HFFc6 (cell line): ENCODE measurements at regions not wholly inside any gene's neighbourhood (a gene's known extent, or its start where the extent isn't known, plus 50 kb on each side); places are given as distances from the start of the nearest gene placed in this dataset.

Experiments
- DNase-seq: peaks from one replicate; pipeline ENCODE4 v3.0.0-alpha.2; 2018
- H3K27ac Mint-ChIP-seq: 2 replicates; pipeline ENCODE4 v1.8.0; 2020; ENCODE audit warnings: mild to moderate bottlenecking, mixed read lengths
- H3K27me3 Mint-ChIP-seq: 2 replicates; pipeline ENCODE4 v1.8.0; 2021; ENCODE audit warnings: mild to moderate bottlenecking, moderate library complexity, mixed read lengths; ENCODE audit not compliant: insufficient read depth
- H3K36me3 Mint-ChIP-seq: 2 replicates; pipeline ENCODE4 v1.8.0; 2021; ENCODE audit warnings: low read depth, mixed read lengths
- H3K4me1 Mint-ChIP-seq: 2 replicates; pipeline ENCODE4 v1.8.0; 2020; ENCODE audit warnings: low read depth, mixed read lengths
- H3K4me3 Mint-ChIP-seq: 2 replicates; pipeline ENCODE4 v1.8.0; 2020; ENCODE audit warnings: mild to moderate bottlenecking, moderate library complexity, mixed read lengths
- H3K9me3 Mint-ChIP-seq: 2 replicates; pipeline ENCODE4 v1.8.0; 2020; ENCODE audit warnings: mild to moderate bottlenecking, mixed read lengths
- TF ChIP-seq, protein P1 (sequence below): fragments of 200-600 bp; sonication (generic); IDR thresholded peaks from 2 replicates; pipeline ENCODE4 v1.5.0; 2021; ENCODE audit warnings: antibody characterized with exemption, mild to moderate bottlenecking

DNA sequence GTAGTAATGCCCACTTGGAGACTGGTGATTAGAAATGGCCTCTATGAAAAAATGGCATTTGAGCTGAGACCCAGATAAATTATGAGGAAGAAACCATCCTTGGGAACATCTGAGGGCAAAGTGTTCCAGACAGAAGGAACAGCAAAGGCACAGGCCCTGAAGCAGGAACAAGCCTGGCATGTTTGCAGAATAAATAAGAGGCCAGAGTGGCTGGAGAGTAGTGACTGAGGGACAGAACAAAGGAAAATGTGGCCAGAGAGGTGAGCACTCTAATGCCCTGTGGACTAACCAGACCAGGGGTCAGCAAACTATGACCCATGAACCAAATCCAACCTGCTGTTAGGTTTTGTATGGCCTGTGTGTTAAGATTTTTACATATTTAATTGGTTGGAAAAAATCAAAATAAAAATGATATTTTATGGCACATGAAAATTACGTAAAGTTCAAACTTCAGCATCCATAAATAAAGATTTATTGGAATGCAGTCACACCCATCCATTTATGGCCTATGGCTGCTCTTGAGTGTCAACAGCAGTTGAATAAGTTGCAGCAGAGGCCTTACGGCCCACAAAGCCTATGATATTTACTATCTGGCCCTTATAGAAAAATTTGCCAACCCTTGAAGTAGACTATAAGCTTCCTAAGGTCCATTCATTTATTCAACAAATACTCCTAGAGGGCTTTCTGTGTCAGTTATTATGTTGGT, 210.0 kb upstream of the TOX3 start:
- TF ChIP-seq, protein P1, sequence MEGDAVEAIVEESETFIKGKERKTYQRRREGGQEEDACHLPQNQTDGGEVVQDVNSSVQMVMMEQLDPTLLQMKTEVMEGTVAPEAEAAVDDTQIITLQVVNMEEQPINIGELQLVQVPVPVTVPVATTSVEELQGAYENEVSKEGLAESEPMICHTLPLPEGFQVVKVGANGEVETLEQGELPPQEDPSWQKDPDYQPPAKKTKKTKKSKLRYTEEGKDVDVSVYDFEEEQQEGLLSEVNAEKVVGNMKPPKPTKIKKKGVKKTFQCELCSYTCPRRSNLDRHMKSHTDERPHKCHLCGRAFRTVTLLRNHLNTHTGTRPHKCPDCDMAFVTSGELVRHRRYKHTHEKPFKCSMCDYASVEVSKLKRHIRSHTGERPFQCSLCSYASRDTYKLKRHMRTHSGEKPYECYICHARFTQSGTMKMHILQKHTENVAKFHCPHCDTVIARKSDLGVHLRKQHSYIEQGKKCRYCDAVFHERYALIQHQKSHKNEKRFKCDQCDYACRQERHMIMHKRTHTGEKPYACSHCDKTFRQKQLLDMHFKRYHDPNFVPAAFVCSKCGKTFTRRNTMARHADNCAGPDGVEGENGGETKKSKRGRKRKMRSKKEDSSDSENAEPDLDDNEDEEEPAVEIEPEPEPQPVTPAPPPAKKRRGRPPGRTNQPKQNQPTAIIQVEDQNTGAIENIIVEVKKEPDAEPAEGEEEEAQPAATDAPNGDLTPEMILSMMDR, result no peak
- Mint-ChIP-seq H3K27ac (no peak overlapping the region), H3K4me3 (no peak overlapping the region), H3K27me3 (no peaks in the 10 kb centered on the region), H3K36me3 (no peaks in the 10 kb centered on the region), H3K4me1 (no peaks in the 10 kb centered on the region), H3K9me3 (peaks cover 8% of the 10 kb centered on the region)
- no peak for DNase-seq

DNA sequence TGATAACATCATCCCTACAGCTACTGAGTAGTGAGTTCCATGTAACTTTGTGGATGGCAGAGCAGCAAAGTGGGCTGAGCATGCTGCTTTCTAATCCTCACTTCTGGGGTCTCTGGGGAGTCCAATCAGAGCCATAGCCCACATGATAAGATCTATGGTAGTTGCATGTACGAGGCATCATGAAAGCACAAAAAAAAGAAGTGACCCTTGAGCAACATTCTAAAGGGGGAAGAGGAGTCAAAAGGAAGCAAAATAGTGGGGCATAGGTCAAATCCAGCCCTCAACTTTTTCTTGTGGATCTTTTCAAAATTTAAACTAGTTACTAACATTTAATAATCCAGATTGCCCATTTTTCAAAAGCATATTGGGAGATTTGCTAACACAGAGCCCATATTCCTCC, 208.5 kb upstream of the TOX3 start:
- Mint-ChIP-seq H3K36me3 (no peaks in the 10 kb centered on the region), H3K4me1 (no peaks in the 10 kb centered on the region), H3K27ac (no peak overlapping the region), H3K9me3 (peaks cover 8% of the 10 kb centered on the region), H3K4me3 (no peak overlapping the region), H3K27me3 (no peaks in the 10 kb centered on the region)
- TF ChIP-seq, protein P1, result no peak
- DNase-seq, result no peak

DNA sequence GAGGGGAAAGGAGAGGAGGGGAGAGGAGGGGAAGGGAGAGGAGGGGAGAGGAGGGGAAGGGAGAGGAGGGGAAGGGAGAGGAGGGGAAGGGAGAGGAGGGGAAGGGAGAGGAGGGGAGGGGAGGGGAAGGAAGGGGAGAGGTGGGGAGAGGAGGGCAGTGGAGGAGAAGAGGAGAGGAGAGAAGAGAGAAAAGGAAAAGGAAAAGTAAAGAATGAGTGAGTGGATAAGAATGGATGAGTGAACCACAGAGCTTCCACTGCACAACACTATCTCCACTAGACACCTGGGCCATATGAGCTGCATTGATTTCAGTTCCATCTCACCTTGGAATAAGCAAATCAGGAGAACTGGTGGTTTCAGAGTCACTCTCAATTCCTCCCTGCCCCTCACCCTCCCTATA, 204.1 kb upstream of the TOX3 start:
- Mint-ChIP-seq H3K27ac (no peak overlapping the region), H3K9me3 (peaks cover 23% of the 10 kb centered on the region)

DNA sequence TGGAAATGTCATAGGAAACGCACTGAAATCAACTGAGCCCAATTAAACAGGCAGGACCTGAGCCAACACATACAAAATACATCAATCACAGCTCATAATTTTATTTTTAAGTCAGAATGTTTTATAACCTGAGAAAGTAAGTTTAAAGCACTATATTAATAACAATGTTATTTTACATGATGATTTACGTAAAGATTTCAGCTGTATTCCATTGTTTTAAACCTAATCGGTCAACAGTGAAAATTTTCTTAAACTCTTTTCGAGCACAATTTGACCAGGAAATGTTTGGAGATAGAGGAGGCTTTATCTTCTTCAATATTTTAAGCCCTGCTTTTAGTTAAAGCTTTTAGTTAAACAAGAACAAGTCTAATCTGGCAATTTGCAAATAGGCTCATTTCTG, 201.8 kb upstream of the TOX3 start:
- H3K36me3 Mint-ChIP-seq, result no peaks in the 10 kb centered on the region
- no peak overlapping the region for H3K4me3 Mint-ChIP-seq
- peaks cover 25% of the 10 kb centered on the region for H3K9me3 Mint-ChIP-seq
- H3K27me3 Mint-ChIP-seq, result no peaks in the 10 kb centered on the region
- TF ChIP-seq, protein P1, result no peak
- H3K27ac Mint-ChIP-seq, result no peak overlapping the region
- no peak for DNase-seq
- H3K4me1 Mint-ChIP-seq, result no peaks in the 10 kb centered on the region

More for the DNA sequence above, 204.1 kb upstream of the TOX3 start:
- Mint-ChIP-seq H3K36me3 (no peaks in the 10 kb centered on the region), H3K4me1 (no peaks in the 10 kb centered on the region), H3K27me3 (no peaks in the 10 kb centered on the region), H3K4me3 (no peak overlapping the region)
- no peak for DNase-seq
- TF ChIP-seq, protein P1, result no peak

DNA sequence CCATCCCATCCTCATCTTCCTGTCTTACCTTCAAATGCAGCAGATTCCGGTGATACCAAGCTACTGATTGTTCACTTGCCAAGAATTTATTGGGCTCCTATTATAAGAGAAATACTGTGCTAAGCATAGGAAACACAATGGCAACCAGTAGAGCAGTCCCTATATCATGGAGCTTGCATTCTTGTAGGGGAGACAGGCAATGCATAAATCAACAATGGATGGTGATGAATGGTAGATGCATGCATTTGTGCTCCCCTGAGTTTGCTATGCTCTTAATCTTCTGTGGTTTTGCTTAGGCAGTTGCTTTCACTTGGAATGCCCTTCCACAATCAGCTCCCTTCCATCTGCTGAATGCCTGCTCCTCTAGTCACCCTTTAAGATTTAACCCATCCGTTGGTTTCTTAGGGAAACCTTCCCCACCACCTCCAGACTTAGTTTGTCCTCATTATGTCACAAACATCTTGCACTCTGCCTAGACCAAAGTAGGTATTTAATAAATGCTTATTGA, 200.2 kb upstream of the TOX3 start:
- H3K36me3 Mint-ChIP-seq, result no peaks in the 10 kb centered on the region
- H3K27ac Mint-ChIP-seq, result no peak overlapping the region
- TF ChIP-seq, protein P1, result no peak
- H3K27me3 Mint-ChIP-seq, result no peaks in the 10 kb centered on the region
- peaks cover 36% of the 10 kb centered on the region for H3K9me3 Mint-ChIP-seq
- DNase-seq, result no peak
- H3K4me3 Mint-ChIP-seq, result no peak overlapping the region
- no peaks in the 10 kb centered on the region for H3K4me1 Mint-ChIP-seq
